ENCODE measurements at regions not wholly inside any gene's neighbourhood (a gene's known extent, or its start where the extent isn't known, plus 50 kb on each side); places are given as distances from the start of the nearest gene placed in this dataset.

GRCh38 chr4:30350288-30350687 is 369.9 kb upstream of the PCDH7 start:
- DNase-seq = no peak

GRCh38 chr4:30354605-30355004 is 365.6 kb upstream of the PCDH7 start:
- DNase-seq = no peak

GRCh38 chr4:30362436-30362835 is 357.7 kb upstream of the PCDH7 start:
- DNase-seq = no peak

GRCh38 chr4:30370105-30370504 is 350.1 kb upstream of the PCDH7 start:
- no peak for DNase-seq

GRCh38 chr4:30380404-30380998 is 339.7 kb upstream of the PCDH7 start:
- peak; percentile 60 to 72 for DNase-seq

GRCh38 chr4:30385650-30386049 is 334.5 kb upstream of the PCDH7 start:
- DNase-seq = no peak

GRCh38 chr4:30386266-30386895 is 333.8 kb upstream of the PCDH7 start:
- DNase-seq = no peak

- DNase-seq = no peak
These were observed 324.3 kb upstream of the PCDH7 start for GRCh38 chr4:30395902-30396301.

GRCh38 chr4:30396772-30397475 is 323.2 kb upstream of the PCDH7 start:
- DNase-seq = no peak

GRCh38 chr4:30399476-30399875 is 320.7 kb upstream of the PCDH7 start:
- DNase-seq = no peak

GRCh38 chr4:30402276-30402675 is 317.9 kb upstream of the PCDH7 start:
- no peak for DNase-seq

GRCh38 chr4:30413915-30414314 is 306.3 kb upstream of the PCDH7 start:
- DNase-seq = no peak

- DNase-seq = no peak
These were observed 303.6 kb upstream of the PCDH7 start for GRCh38 chr4:30416547-30416946.

- DNase-seq = no peak
These were observed 292.2 kb upstream of the PCDH7 start for GRCh38 chr4:30427932-30428331.

- no peak for DNase-seq
These were observed 290.1 kb upstream of the PCDH7 start for GRCh38 chr4:30429813-30430761.

- DNase-seq = no peak
These were observed 285.5 kb upstream of the PCDH7 start for GRCh38 chr4:30434656-30435055.

- DNase-seq = no peak
These were observed 283.8 kb upstream of the PCDH7 start for GRCh38 chr4:30436394-30436793.

- no peak for DNase-seq
These were observed 282.9 kb upstream of the PCDH7 start for GRCh38 chr4:30437316-30437715.

- DNase-seq = peak in 1 of 2 experiments; percentile 4
These were observed 276.9 kb upstream of the PCDH7 start for GRCh38 chr4:30443289-30443688.

GRCh38 chr4:30450474-30450873 is 269.7 kb upstream of the PCDH7 start:
- DNase-seq = no peak

- no peak for DNase-seq
These were observed 265.7 kb upstream of the PCDH7 start for GRCh38 chr4:30454504-30454903.

- no peak for DNase-seq
These were observed 263.5 kb upstream of the PCDH7 start for GRCh38 chr4:30456716-30457115.

GRCh38 chr4:30460818-30461217 is 259.4 kb upstream of the PCDH7 start:
- DNase-seq = no peak

All from NCI-H2081 (cell line).